ENCODE measurements at regions not wholly inside any gene's neighbourhood (a gene's known extent, or its start where the extent isn't known, plus 50 kb on each side); places are given as distances from the start of the nearest gene placed in this dataset.

DNA sequence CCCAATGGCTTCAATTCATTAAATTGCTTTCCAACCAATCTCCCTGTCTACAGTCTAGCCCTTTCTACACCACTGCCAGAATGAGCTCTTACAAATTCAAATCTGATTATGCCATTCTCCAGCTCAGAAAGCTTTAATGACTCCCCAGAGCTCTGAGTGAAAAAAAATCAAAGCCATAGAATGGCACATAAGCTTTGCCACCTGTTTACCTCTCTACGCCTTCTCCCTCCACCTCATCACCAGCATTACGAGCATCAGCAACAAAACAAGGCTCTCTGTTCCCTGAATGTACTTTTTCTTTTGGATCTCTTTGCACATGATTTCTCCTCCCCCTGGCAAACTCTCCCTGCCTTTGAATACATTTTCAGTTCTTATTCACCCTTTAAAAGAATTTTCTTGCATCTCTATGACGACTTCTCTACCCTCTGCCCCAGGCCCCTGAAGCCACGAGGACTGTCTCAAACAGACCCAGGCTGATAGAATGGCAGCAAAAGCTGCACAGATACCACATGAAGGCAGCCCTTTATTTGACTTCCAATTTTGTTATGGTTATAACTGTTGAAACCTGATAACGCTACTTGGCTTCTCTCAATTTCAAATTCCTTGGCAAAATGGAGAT, 516.0 kb downstream of the PCDH7 start:
- no peak overlapping the region for H3K4me2 ChIP-seq (ENCODE audit: low read length, poor library complexity, severe bottlenecking)
- WGBS = 91% methylated on average over 4 of the region's 5 CpGs
- no peak overlapping the region for H2BK12ac ChIP-seq (ENCODE audit: low read length in 2 of 2)
- no peaks in the 10 kb centered on the region for H3K36me3 ChIP-seq (ENCODE audit: control insufficient read depth in 1 of 2, insufficient read depth in 2 of 2, low read depth in 1 of 2, low read length in 2 of 2)
- H3K18ac ChIP-seq (ENCODE audit: low read depth in 1 of 2, low read length in 2 of 2) = no peak overlapping the region
- DNase-seq = no peak
- H3K27me3 ChIP-seq (ENCODE audit: control insufficient read depth in 1 of 2, insufficient read depth in 1 of 2, low read length in 2 of 2) = no peaks in the 10 kb centered on the region
- H3K4me1 ChIP-seq (ENCODE audit: control insufficient read depth, insufficient read depth, low read depth, low read length) = no peaks in the 10 kb centered on the region
- H3K9ac ChIP-seq (ENCODE audit: low read length) = peak overlapping the region; percentile 20
- H3K14ac ChIP-seq (ENCODE audit: low read length in 2 of 2) = no peak overlapping the region
- no peak overlapping the region for H4K8ac ChIP-seq (ENCODE audit: low read length)
- peaks cover 7% of the 10 kb centered on the region for H3K9me3 ChIP-seq (ENCODE audit: control insufficient read depth, low read length)
- no peaks in the 10 kb centered on the region for H3K79me1 ChIP-seq (replicated peaks; ENCODE audit: low read length, poor library complexity, severe bottlenecking)
- H2BK5ac ChIP-seq (ENCODE audit: low read depth, low read length, poor library complexity, severe bottlenecking) = no peak overlapping the region
- H2AFZ ChIP-seq (ENCODE audit: low read depth, low read length) = no peak overlapping the region
- no peak overlapping the region for H2BK15ac ChIP-seq (ENCODE audit: low read depth, poor library complexity, severe bottlenecking)
- no peak overlapping the region for H4K91ac ChIP-seq (ENCODE audit: low read length)
- no peak overlapping the region for H3K27ac ChIP-seq (ENCODE audit: low read length, poor library complexity, severe bottlenecking)
- H2BK120ac ChIP-seq (ENCODE audit: low read depth, low read length) = no peak overlapping the region
- H3K23ac ChIP-seq (ENCODE audit: low read length in 2 of 2) = no peak overlapping the region
- H2AK5ac ChIP-seq (ENCODE audit: low read length, severe bottlenecking) = no peak overlapping the region
- no peak overlapping the region for H3K4ac ChIP-seq (ENCODE audit: low read depth in 1 of 2, low read length in 2 of 2)
- peak overlapping the region in 1 of 2 experiments; percentile 31 for H3K4me3 ChIP-seq (ENCODE audit: insufficient read depth in 1 of 2, low read depth in 1 of 2, low read length in 2 of 2)

DNA sequence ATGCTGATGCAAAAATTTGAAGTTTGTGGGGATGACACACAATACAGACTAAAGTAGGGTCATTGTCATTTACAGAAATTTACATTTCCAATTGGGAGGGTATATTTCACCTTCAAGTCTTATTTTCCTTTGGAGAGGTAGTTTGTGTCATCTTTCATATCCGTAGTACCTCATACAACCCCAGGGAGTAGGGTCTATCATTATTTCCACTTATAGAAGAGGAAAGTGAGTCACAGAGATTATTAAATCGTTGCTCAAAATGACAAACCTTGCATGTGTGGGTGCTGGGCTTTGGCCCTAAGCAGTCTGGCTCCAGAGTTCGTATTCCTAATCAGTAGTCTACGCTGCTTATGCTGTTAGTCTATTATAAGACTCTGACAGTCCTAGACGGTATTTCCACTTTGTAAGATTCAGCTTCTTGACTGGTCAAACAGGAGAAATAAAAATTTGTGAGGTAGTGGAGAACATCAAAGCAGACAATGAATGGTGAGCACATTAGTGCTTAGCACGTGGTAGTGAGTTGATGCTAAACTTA, 516.5 kb downstream of the PCDH7 start:
- H4K8ac ChIP-seq (ENCODE audit: low read length) = no peak overlapping the region
- no peak overlapping the region for H3K4me3 ChIP-seq (ENCODE audit: insufficient read depth in 1 of 2, low read depth in 1 of 2, low read length in 2 of 2)

DNA sequence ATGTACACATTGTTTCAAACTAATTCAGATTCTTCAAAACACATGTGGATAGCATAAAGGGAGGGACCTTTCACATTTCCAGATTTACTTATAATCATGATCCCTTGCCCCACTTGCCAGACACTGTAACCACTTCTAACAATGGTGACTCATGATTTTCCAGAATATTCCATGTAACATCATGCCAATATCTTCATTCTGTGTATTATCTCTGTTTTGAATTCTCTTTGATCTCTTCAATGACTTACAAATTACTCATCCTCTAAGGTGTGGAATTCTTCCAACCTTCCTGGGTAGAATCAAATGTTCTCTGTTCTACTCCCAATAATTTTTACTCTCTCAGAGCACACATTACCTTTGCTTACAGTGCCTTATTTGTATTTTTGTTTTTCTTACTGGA, 517.1 kb downstream of the PCDH7 start:
- Histone ChIP-seq H4K91ac (ENCODE audit: low read length) (no peak overlapping the region), H3K9me3 (ENCODE audit: control insufficient read depth, low read length) (peaks cover 7% of the 10 kb centered on the region), H3K4me2 (ENCODE audit: low read length, poor library complexity, severe bottlenecking) (no peak overlapping the region)

More for the DNA sequence above, 516.5 kb downstream of the PCDH7 start:
- Histone ChIP-seq H3K4ac (ENCODE audit: low read depth in 1 of 2, low read length in 2 of 2) (no peak overlapping the region), H2BK12ac (ENCODE audit: low read length in 2 of 2) (no peak overlapping the region), H3K79me1 (replicated peaks; ENCODE audit: low read length, poor library complexity, severe bottlenecking) (no peaks in the 10 kb centered on the region), H2AK5ac (ENCODE audit: low read length, severe bottlenecking) (no peak overlapping the region), H3K23ac (ENCODE audit: low read length in 2 of 2) (no peak overlapping the region), H3K4me2 (ENCODE audit: low read length, poor library complexity, severe bottlenecking) (no peak overlapping the region), H2BK5ac (ENCODE audit: low read depth, low read length, poor library complexity, severe bottlenecking) (no peak overlapping the region), H2AFZ (ENCODE audit: low read depth, low read length) (no peak overlapping the region), H3K27ac (ENCODE audit: low read length, poor library complexity, severe bottlenecking) (no peak overlapping the region), H3K18ac (ENCODE audit: low read depth in 1 of 2, low read length in 2 of 2) (no peak overlapping the region), H3K14ac (ENCODE audit: low read length in 2 of 2) (no peak overlapping the region), H4K91ac (ENCODE audit: low read length) (no peak overlapping the region), H2BK120ac (ENCODE audit: low read depth, low read length) (no peak overlapping the region), H3K9ac (ENCODE audit: low read length) (no peak overlapping the region), H2BK15ac (ENCODE audit: low read depth, poor library complexity, severe bottlenecking) (no peak overlapping the region), H3K36me3 (ENCODE audit: control insufficient read depth in 1 of 2, insufficient read depth in 2 of 2, low read depth in 1 of 2, low read length in 2 of 2) (no peaks in the 10 kb centered on the region), H3K9me3 (ENCODE audit: control insufficient read depth, low read length) (peaks cover 7% of the 10 kb centered on the region), H3K27me3 (ENCODE audit: control insufficient read depth in 1 of 2, insufficient read depth in 1 of 2, low read length in 2 of 2) (no peaks in the 10 kb centered on the region), H3K4me1 (ENCODE audit: control insufficient read depth, insufficient read depth, low read depth, low read length) (no peaks in the 10 kb centered on the region)
- no peak for DNase-seq
- WGBS = 86% methylated on average over 5 of the region's 6 CpGs

DNA sequence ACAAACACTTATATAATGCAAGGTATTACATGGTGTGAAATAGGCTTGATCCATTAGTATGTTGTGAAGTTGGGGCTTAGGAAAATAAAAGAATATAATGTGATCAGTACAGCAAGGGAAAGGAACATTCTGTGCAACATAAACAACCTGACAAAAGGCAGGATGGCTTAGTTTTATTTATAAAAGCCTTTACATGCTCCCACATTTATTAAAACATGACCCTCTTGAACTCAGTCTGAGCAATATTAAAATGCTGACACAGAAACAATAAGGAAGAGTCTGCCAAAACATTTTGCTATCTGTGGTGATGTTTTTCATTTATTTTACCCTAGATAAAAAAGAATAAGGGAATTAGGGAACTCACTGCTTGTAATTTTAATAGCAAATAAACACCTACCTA, 519.7 kb downstream of the PCDH7 start:
- Histone ChIP-seq H2AK5ac (ENCODE audit: low read length, severe bottlenecking) (no peak overlapping the region), H3K36me3 (ENCODE audit: control insufficient read depth in 1 of 2, insufficient read depth in 2 of 2, low read depth in 1 of 2, low read length in 2 of 2) (no peaks in the 10 kb centered on the region), H3K4me3 (ENCODE audit: insufficient read depth in 1 of 2, low read depth in 1 of 2, low read length in 2 of 2) (no peak overlapping the region), H4K8ac (ENCODE audit: low read length) (no peak overlapping the region), H2BK15ac (ENCODE audit: low read depth, poor library complexity, severe bottlenecking) (no peak overlapping the region), H3K9ac (ENCODE audit: low read length) (no peak overlapping the region), H2AFZ (ENCODE audit: low read depth, low read length) (no peak overlapping the region), H3K4me2 (ENCODE audit: low read length, poor library complexity, severe bottlenecking) (no peak overlapping the region), H3K4me1 (ENCODE audit: control insufficient read depth, insufficient read depth, low read depth, low read length) (no peaks in the 10 kb centered on the region), H2BK120ac (ENCODE audit: low read depth, low read length) (no peak overlapping the region), H2BK12ac (ENCODE audit: low read length in 2 of 2) (no peak overlapping the region), H3K23ac (ENCODE audit: low read length in 2 of 2) (no peak overlapping the region), H3K14ac (ENCODE audit: low read length in 2 of 2) (no peak overlapping the region), H3K9me3 (ENCODE audit: control insufficient read depth, low read length) (peaks cover 7% of the 10 kb centered on the region), H3K79me1 (replicated peaks; ENCODE audit: low read length, poor library complexity, severe bottlenecking) (no peaks in the 10 kb centered on the region), H2BK5ac (ENCODE audit: low read depth, low read length, poor library complexity, severe bottlenecking) (no peak overlapping the region), H3K18ac (ENCODE audit: low read depth in 1 of 2, low read length in 2 of 2) (no peak overlapping the region), H3K4ac (ENCODE audit: low read depth in 1 of 2, low read length in 2 of 2) (no peak overlapping the region), H4K91ac (ENCODE audit: low read length) (no peak overlapping the region), H3K27ac (ENCODE audit: low read length, poor library complexity, severe bottlenecking) (no peak overlapping the region), H3K27me3 (ENCODE audit: control insufficient read depth in 1 of 2, insufficient read depth in 1 of 2, low read length in 2 of 2) (no peaks in the 10 kb centered on the region)
- DNase-seq = no peak

More for the DNA sequence above, 517.1 kb downstream of the PCDH7 start:
- Histone ChIP-seq H2BK15ac (ENCODE audit: low read depth, poor library complexity, severe bottlenecking) (no peak overlapping the region), H2AFZ (ENCODE audit: low read depth, low read length) (no peak overlapping the region), H3K4ac (ENCODE audit: low read depth in 1 of 2, low read length in 2 of 2) (no peak overlapping the region), H2AK5ac (ENCODE audit: low read length, severe bottlenecking) (no peak overlapping the region), H3K18ac (ENCODE audit: low read depth in 1 of 2, low read length in 2 of 2) (no peak overlapping the region), H4K8ac (ENCODE audit: low read length) (no peak overlapping the region), H3K79me1 (replicated peaks; ENCODE audit: low read length, poor library complexity, severe bottlenecking) (no peaks in the 10 kb centered on the region), H2BK120ac (ENCODE audit: low read depth, low read length) (no peak overlapping the region), H2BK5ac (ENCODE audit: low read depth, low read length, poor library complexity, severe bottlenecking) (no peak overlapping the region), H3K14ac (ENCODE audit: low read length in 2 of 2) (no peak overlapping the region), H3K27me3 (ENCODE audit: control insufficient read depth in 1 of 2, insufficient read depth in 1 of 2, low read length in 2 of 2) (no peaks in the 10 kb centered on the region), H3K23ac (ENCODE audit: low read length in 2 of 2) (no peak overlapping the region), H3K9ac (ENCODE audit: low read length) (no peak overlapping the region), H3K4me1 (ENCODE audit: control insufficient read depth, insufficient read depth, low read depth, low read length) (no peaks in the 10 kb centered on the region), H3K36me3 (ENCODE audit: control insufficient read depth in 1 of 2, insufficient read depth in 2 of 2, low read depth in 1 of 2, low read length in 2 of 2) (no peaks in the 10 kb centered on the region), H2BK12ac (ENCODE audit: low read length in 2 of 2) (no peak overlapping the region), H3K4me3 (ENCODE audit: insufficient read depth in 1 of 2, low read depth in 1 of 2, low read length in 2 of 2) (no peak overlapping the region), H3K27ac (ENCODE audit: low read length, poor library complexity, severe bottlenecking) (no peak overlapping the region)
- DNase-seq = no peak
